Karpas-422 (cell line): ENCODE measurements at regions not wholly inside any gene's neighbourhood (a gene's known extent, or its start where the extent isn't known, plus 50 kb on each side); places are given as distances from the start of the nearest gene placed in this dataset.
A peak's percentile ranks its signal among the peaks of the same experiment; 100 is the strongest.
"Not testable (repeated sequence)": the region's sequence is repeated elsewhere in the genome, so short reads cannot be mapped to it uniquely, and the experiment has no call there.

Experiments
- DNase-seq: peaks from one replicate; pipeline ENCODE4 v3.0.0-alpha.2; 2015
- H2AFZ ChIP-seq: fragments of 200-600 bp; sonication (generic); 2 replicates; pipeline ENCODE4 v1.6.1; 2014; ENCODE audit warnings: antibody characterized with exemption, low read length, mixed read lengths
- H3K27ac ChIP-seq: fragments of 200-600 bp; sonication (generic); 2 replicates; pipeline ENCODE4 v1.5.1; 2014; ENCODE audit warnings: mild to moderate bottlenecking, low read length, moderate library complexity
- H3K27me3 ChIP-seq: fragments of 200-600 bp; sonication (generic); 2 replicates; pipeline ENCODE4 v1.6.1; 2014; ENCODE audit warnings: low read length, mixed read lengths
- H3K36me3 ChIP-seq: fragments of 200-600 bp; sonication (generic); 2 replicates; pipeline ENCODE4 v1.6.1; 2014; ENCODE audit warnings: low read length, mixed read lengths; ENCODE audit not compliant: insufficient read depth
- H3K4me1 ChIP-seq: fragments of 200-600 bp; sonication (generic); 2 replicates; pipeline ENCODE4 v1.6.1; 2014; ENCODE audit warnings: mild to moderate bottlenecking, low read length, mixed read lengths
- H3K4me2 ChIP-seq: fragments of 200-600 bp; sonication (generic); 2 replicates; pipeline ENCODE4 v1.6.1; 2014; ENCODE audit warnings: low read length, low read depth, mild to moderate bottlenecking; ENCODE audit not compliant: poor library complexity, severe bottlenecking
- H3K4me3 ChIP-seq: fragments of 200-600 bp; sonication (generic); 2 replicates; pipeline ENCODE4 v1.5.1; 2014; ENCODE audit warnings: mild to moderate bottlenecking, antibody characterized with exemption, low read length, mixed read lengths
- H3K79me2 ChIP-seq: fragments of 200-600 bp; sonication (generic); 2 replicates; pipeline ENCODE4 v1.6.1; 2014; ENCODE audit warnings: mild to moderate bottlenecking, low read length, mixed read lengths
- H3K9ac ChIP-seq: fragments of 200-600 bp; sonication (generic); 2 replicates; pipeline ENCODE4 v1.6.0; 2014; ENCODE audit warnings: low read length
- H3K9me2 ChIP-seq: fragments of 200-600 bp; sonication (generic), shearing (Covaris generic); replicated peaks from 2 replicates; pipeline ENCODE4 v1.6.0; 2014; ENCODE audit warnings: mild to moderate bottlenecking, low read length, moderate library complexity; ENCODE audit not compliant: insufficient read depth
- H3K9me3 ChIP-seq: fragments of 300-700, 200-600 bp; sonication (generic); 2 replicates; pipeline ENCODE4 v1.6.1; 2014; ENCODE audit warnings: low read length, mixed read lengths
- H4K20me1 ChIP-seq: fragments of 200-600 bp; sonication (generic); 2 replicates; pipeline ENCODE4 v1.6.1; 2014; ENCODE audit warnings: mild to moderate bottlenecking, antibody characterized with exemption, low read length, low read depth; ENCODE audit not compliant: insufficient read depth

- DNase-seq, result no peak
- no peak overlapping the region for H3K4me2 ChIP-seq
- no peak overlapping the region for H3K9ac ChIP-seq
- H3K36me3 ChIP-seq, result no peaks in the 10 kb centered on the region
- H3K27me3 ChIP-seq, result no peaks in the 10 kb centered on the region
- H3K9me3 ChIP-seq, result no peaks in the 10 kb centered on the region
- no peaks in the 10 kb centered on the region for H4K20me1 ChIP-seq
- H3K79me2 ChIP-seq, result no peaks in the 10 kb centered on the region
- H3K4me3 ChIP-seq, result no peak overlapping the region
- H3K4me1 ChIP-seq, result no peaks in the 10 kb centered on the region
- no peak overlapping the region for H2AFZ ChIP-seq
- no peaks in the 10 kb centered on the region; the same call in 1 of the 2 replicates for H3K9me2 ChIP-seq
- H3K27ac ChIP-seq, result no peak overlapping the region
Observed at GRCh38 chr14:66311990-66312389, 174.2 kb upstream of the CCDC196 start.

- Histone ChIP-seq H3K79me2 (no peaks in the 10 kb centered on the region), H2AFZ (no peak overlapping the region), H3K4me3 (no peak overlapping the region), H3K4me1 (no peaks in the 10 kb centered on the region), H4K20me1 (no peaks in the 10 kb centered on the region), H3K27ac (no peak overlapping the region), H3K36me3 (no peaks in the 10 kb centered on the region), H3K4me2 (no peak overlapping the region), H3K9me3 (no peaks in the 10 kb centered on the region), H3K9me2 (no peaks in the 10 kb centered on the region; the same call in 1 of the 2 replicates), H3K9ac (no peak overlapping the region), H3K27me3 (no peaks in the 10 kb centered on the region)
- no peak for DNase-seq
Observed at GRCh38 chr14:66312451-66312850, 173.7 kb upstream of the CCDC196 start.

GRCh38 chr14:66315098-66315497 is 171.1 kb upstream of the CCDC196 start:
- H3K27ac ChIP-seq, result no peak overlapping the region
- H3K9me2 ChIP-seq, result no peaks in the 10 kb centered on the region
- H3K9me3 ChIP-seq, result no peaks in the 10 kb centered on the region
- 0 out of 2 replicates have a peak, but pooled peaks cover 2% of the 10 kb centered on the region for H3K27me3 ChIP-seq
- H2AFZ ChIP-seq, result no peak overlapping the region
- DNase-seq, result no peak
- H3K4me3 ChIP-seq, result no peak overlapping the region
- no peaks in the 10 kb centered on the region for H4K20me1 ChIP-seq
- no peak overlapping the region for H3K4me2 ChIP-seq
- H3K4me1 ChIP-seq, result no peaks in the 10 kb centered on the region
- no peak overlapping the region for H3K9ac ChIP-seq
- no peaks in the 10 kb centered on the region for H3K36me3 ChIP-seq
- H3K79me2 ChIP-seq, result no peaks in the 10 kb centered on the region

GRCh38 chr14:66315548-66315947 is 170.6 kb upstream of the CCDC196 start:
- Histone ChIP-seq H2AFZ (no peak overlapping the region), H3K4me1 (no peaks in the 10 kb centered on the region), H3K36me3 (no peaks in the 10 kb centered on the region), H4K20me1 (no peaks in the 10 kb centered on the region), H3K9ac (no peak overlapping the region), H3K27me3 (0 out of 2 replicates have a peak, but pooled peaks cover 2% of the 10 kb centered on the region), H3K4me2 (no peak overlapping the region), H3K9me2 (no peaks in the 10 kb centered on the region), H3K9me3 (no peaks in the 10 kb centered on the region), H3K4me3 (no peak overlapping the region), H3K27ac (no peak overlapping the region), H3K79me2 (no peaks in the 10 kb centered on the region)
- peak; percentile 43 for DNase-seq

- H3K9me3 ChIP-seq, result no peaks in the 10 kb centered on the region
- H3K36me3 ChIP-seq, result no peaks in the 10 kb centered on the region
- no peaks in the 10 kb centered on the region for H3K4me1 ChIP-seq
- no peaks in the 10 kb centered on the region for H3K79me2 ChIP-seq
- no peak overlapping the region for H3K4me3 ChIP-seq
- no peaks in the 10 kb centered on the region for H4K20me1 ChIP-seq
- H2AFZ ChIP-seq, result no peak overlapping the region
- H3K4me2 ChIP-seq, result no peak overlapping the region
- no peak for DNase-seq
- no peak overlapping the region for H3K27ac ChIP-seq
- H3K27me3 ChIP-seq, result 0 out of 2 replicates have a peak, but pooled peaks cover 5% of the 10 kb centered on the region
- H3K9me2 ChIP-seq, result no peaks in the 10 kb centered on the region
- no peak overlapping the region for H3K9ac ChIP-seq
Observed at GRCh38 chr14:66322564-66322963, 163.6 kb upstream of the CCDC196 start.

- no peaks in the 10 kb centered on the region for H4K20me1 ChIP-seq
- H3K9me2 ChIP-seq, result no peaks in the 10 kb centered on the region
- no peaks in the 10 kb centered on the region for H3K9me3 ChIP-seq
- no peak overlapping the region for H3K9ac ChIP-seq
- no peaks in the 10 kb centered on the region for H3K79me2 ChIP-seq
- H3K4me3 ChIP-seq, result no peak overlapping the region
- H3K4me2 ChIP-seq, result no peak overlapping the region
- no peaks in the 10 kb centered on the region for H3K36me3 ChIP-seq
- no peak for DNase-seq
- no peaks in the 10 kb centered on the region for H3K4me1 ChIP-seq
- H2AFZ ChIP-seq, result no peak overlapping the region
- no peak overlapping the region for H3K27ac ChIP-seq
- 0 out of 2 replicates have a peak, but pooled peaks cover 2% of the 10 kb centered on the region for H3K27me3 ChIP-seq
Observed at GRCh38 chr14:66330228-66330627, 155.9 kb upstream of the CCDC196 start.

- no peak overlapping the region for H3K9ac ChIP-seq
- no peaks in the 10 kb centered on the region for H4K20me1 ChIP-seq
- no peaks in the 10 kb centered on the region for H3K36me3 ChIP-seq
- H3K9me3 ChIP-seq, result no peaks in the 10 kb centered on the region
- H2AFZ ChIP-seq, result no peak overlapping the region
- H3K4me2 ChIP-seq, result no peak overlapping the region
- no peaks in the 10 kb centered on the region for H3K4me1 ChIP-seq
- H3K27me3 ChIP-seq, result 0 out of 2 replicates have a peak, but pooled peaks cover under 1% of the 10 kb centered on the region
- DNase-seq, result no peak
- H3K9me2 ChIP-seq, result no peaks in the 10 kb centered on the region
- no peak overlapping the region for H3K4me3 ChIP-seq
- H3K79me2 ChIP-seq, result no peaks in the 10 kb centered on the region
- no peak overlapping the region for H3K27ac ChIP-seq
Observed at GRCh38 chr14:66330916-66331315, 155.3 kb upstream of the CCDC196 start.

GRCh38 chr14:66333293-66333692 is 152.9 kb upstream of the CCDC196 start:
- H3K9me3 ChIP-seq, H3K4me1 ChIP-seq, H3K9me2 ChIP-seq, H3K36me3 ChIP-seq, H3K9ac ChIP-seq, H4K20me1 ChIP-seq, H3K79me2 ChIP-seq, H3K4me2 ChIP-seq, H2AFZ ChIP-seq, H3K27ac ChIP-seq, H3K4me3 ChIP-seq, DNase-seq, H3K27me3 ChIP-seq: not testable (repeated sequence)

GRCh38 chr14:66341239-66341638 is 144.9 kb upstream of the CCDC196 start:
- no peaks in the 10 kb centered on the region for H3K36me3 ChIP-seq
- no peak overlapping the region for H3K9ac ChIP-seq
- no peaks in the 10 kb centered on the region for H4K20me1 ChIP-seq
- no peak overlapping the region for H3K4me2 ChIP-seq
- H3K9me2 ChIP-seq, result no peaks in the 10 kb centered on the region
- H3K27ac ChIP-seq, result no peak overlapping the region
- H3K4me3 ChIP-seq, result no peak overlapping the region
- H3K4me1 ChIP-seq, result no peaks in the 10 kb centered on the region
- no peaks in the 10 kb centered on the region for H3K9me3 ChIP-seq
- H2AFZ ChIP-seq, result no peak overlapping the region
- H3K79me2 ChIP-seq, result no peaks in the 10 kb centered on the region
- DNase-seq, result no peak
- H3K27me3 ChIP-seq, result no peaks in the 10 kb centered on the region
